H1 (cell line): ENCODE measurements at regions not wholly inside any gene's neighbourhood (a gene's known extent, or its start where the extent isn't known, plus 50 kb on each side); places are given as distances from the start of the nearest gene placed in this dataset.

Source experiments
- EGR1 ChIP-seq: IDR thresholded peaks from 2 replicates; pipeline ENCODE4 v1.6.1; 2011; ENCODE audit warnings: low read depth, low read length, borderline replicate concordance
- EP300 ChIP-seq, 2 experiments: IDR thresholded peaks; 1 replicate in 1 of 2; 2 replicates in 1 of 2; pipeline ENCODE4 v1.6.1; 2011 to 2012; ENCODE audit warnings: low read depth in 2 of 2, low read length in 2 of 2, mild to moderate bottlenecking in 2 of 2, borderline replicate concordance in 1 of 2, inconsistent platforms in 1 of 2, moderate library complexity in 1 of 2
- POLR2A ChIP-seq, 2 experiments: IDR thresholded peaks; 1 replicate in 1 of 2; 2 replicates in 1 of 2; pipeline ENCODE4 v1.6.1; 2011; ENCODE audit warnings: low read depth in 2 of 2, low read length in 2 of 2, mild to moderate bottlenecking in 2 of 2; ENCODE audit errors: control extremely low read depth in 1 of 2
- POLR2AphosphoS5 ChIP-seq: IDR thresholded peaks from 2 replicates; pipeline ENCODE4 v1.6.1; 2011; ENCODE audit warnings: low read depth, low read length
- SIX5 ChIP-seq: IDR thresholded peaks from 2 replicates; pipeline ENCODE4 v1.6.1; 2011; ENCODE audit warnings: mild to moderate bottlenecking, low read depth, low read length
- TF ChIP-seq, protein P1 (sequence below): IDR thresholded peaks from 2 replicates; pipeline ENCODE4 v1.6.1; 2011; ENCODE audit warnings: low read length, improper control_type of control experiment
- TF ChIP-seq, protein P2 (sequence below): IDR thresholded peaks from 2 replicates; pipeline ENCODE4 v1.6.1; 2012; ENCODE audit warnings: inconsistent platforms
- TF ChIP-seq, protein P3 (sequence below), 3 experiments: IDR thresholded peaks; 1 replicate in 2 of 3; 2 replicates in 1 of 3; pipeline versions ENCODE4 v1.5.1 to v1.6.1; 2011; ENCODE audit warnings: low read length in 3 of 3, mild to moderate bottlenecking in 3 of 3, inconsistent platforms in 2 of 3, low read depth in 1 of 3, moderate library complexity in 1 of 3; ENCODE audit not compliant: insufficient read depth in 1 of 3; ENCODE audit errors: control extremely low read depth in 1 of 3
- TF ChIP-seq, protein P4 (sequence below): IDR thresholded peaks from 2 replicates; pipeline ENCODE4 v1.6.1; 2012; ENCODE audit warnings: inconsistent platforms

DNA sequence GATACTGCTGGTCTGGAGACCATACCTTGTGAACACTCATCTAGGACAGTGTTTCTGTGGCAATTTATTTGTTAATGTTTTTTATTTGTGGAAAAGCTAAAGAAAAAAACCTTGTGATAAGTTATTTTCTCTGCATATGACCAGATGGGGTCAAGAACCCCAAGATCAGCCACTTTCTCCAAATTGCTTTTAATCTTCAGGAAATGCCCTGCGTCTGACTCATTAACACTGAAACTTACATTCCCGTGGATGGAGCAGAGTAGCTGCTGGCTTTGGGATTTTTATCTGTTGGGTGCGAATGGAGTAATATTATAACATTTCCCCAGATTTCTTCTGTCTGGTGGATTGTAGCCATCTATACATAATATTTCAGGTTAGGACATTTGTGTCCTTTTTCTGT, 444.5 kb downstream of the SH3GL2 start:
- TF ChIP-seq, protein P1, sequence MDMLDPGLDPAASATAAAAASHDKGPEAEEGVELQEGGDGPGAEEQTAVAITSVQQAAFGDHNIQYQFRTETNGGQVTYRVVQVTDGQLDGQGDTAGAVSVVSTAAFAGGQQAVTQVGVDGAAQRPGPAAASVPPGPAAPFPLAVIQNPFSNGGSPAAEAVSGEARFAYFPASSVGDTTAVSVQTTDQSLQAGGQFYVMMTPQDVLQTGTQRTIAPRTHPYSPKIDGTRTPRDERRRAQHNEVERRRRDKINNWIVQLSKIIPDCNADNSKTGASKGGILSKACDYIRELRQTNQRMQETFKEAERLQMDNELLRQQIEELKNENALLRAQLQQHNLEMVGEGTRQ: no peak
- TF ChIP-seq, protein P2, sequence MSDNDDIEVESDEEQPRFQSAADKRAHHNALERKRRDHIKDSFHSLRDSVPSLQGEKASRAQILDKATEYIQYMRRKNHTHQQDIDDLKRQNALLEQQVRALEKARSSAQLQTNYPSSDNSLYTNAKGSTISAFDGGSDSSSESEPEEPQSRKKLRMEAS: no peak
- TF ChIP-seq, protein P3, sequence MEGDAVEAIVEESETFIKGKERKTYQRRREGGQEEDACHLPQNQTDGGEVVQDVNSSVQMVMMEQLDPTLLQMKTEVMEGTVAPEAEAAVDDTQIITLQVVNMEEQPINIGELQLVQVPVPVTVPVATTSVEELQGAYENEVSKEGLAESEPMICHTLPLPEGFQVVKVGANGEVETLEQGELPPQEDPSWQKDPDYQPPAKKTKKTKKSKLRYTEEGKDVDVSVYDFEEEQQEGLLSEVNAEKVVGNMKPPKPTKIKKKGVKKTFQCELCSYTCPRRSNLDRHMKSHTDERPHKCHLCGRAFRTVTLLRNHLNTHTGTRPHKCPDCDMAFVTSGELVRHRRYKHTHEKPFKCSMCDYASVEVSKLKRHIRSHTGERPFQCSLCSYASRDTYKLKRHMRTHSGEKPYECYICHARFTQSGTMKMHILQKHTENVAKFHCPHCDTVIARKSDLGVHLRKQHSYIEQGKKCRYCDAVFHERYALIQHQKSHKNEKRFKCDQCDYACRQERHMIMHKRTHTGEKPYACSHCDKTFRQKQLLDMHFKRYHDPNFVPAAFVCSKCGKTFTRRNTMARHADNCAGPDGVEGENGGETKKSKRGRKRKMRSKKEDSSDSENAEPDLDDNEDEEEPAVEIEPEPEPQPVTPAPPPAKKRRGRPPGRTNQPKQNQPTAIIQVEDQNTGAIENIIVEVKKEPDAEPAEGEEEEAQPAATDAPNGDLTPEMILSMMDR (IDR thresholded peaks at IDR 0.05; ENCODE audit: control extremely low read depth in 1 of 3, insufficient read depth in 1 of 3, low read depth in 1 of 3, low read length in 3 of 3): no peak
- no peak for TF ChIP-seq POLR2AphosphoS5
- TF ChIP-seq POLR2A (IDR thresholded peaks at IDR 0.05; ENCODE audit: control extremely low read depth in 1 of 2, low read depth in 2 of 2, low read length in 2 of 2): no peak
- TF ChIP-seq EP300 (IDR thresholded peaks at IDR 0.05; ENCODE audit: borderline replicate concordance in 1 of 2, low read depth in 2 of 2, low read length in 2 of 2): no peak
- TF ChIP-seq SIX5: no peak
- TF ChIP-seq EGR1: no peak
- TF ChIP-seq, protein P4, sequence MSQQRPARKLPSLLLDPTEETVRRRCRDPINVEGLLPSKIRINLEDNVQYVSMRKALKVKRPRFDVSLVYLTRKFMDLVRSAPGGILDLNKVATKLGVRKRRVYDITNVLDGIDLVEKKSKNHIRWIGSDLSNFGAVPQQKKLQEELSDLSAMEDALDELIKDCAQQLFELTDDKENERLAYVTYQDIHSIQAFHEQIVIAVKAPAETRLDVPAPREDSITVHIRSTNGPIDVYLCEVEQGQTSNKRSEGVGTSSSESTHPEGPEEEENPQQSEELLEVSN: no peak
